Coronary artery (tissue), 2 donors: ENCODE measurements at regions not wholly inside any gene's neighbourhood (a gene's known extent, or its start where the extent isn't known, plus 50 kb on each side); places are given as distances from the start of the nearest gene placed in this dataset.

Experiments used
- DNase-seq: peaks from one replicate; pipeline ENCODE4 v3.0.0-alpha.2; 2017; ENCODE audit warnings: low spot score
- H3K27ac ChIP-seq, 2 donors: fragments of 200-600 bp; sonication (generic); one replicate each; pipeline ENCODE4 v1.5.1; 2016 to 2019
- H3K4me3 ChIP-seq: fragments of 200-600 bp; sonication (generic); 2 replicates; pipeline ENCODE4 v1.5.1; 2016; ENCODE audit warnings: mild to moderate bottlenecking, moderate library complexity
- TF ChIP-seq, protein P1 (sequence below): fragments of 200-600 bp; sonication (generic); IDR thresholded peaks from one replicate; pipeline ENCODE4 v1.5.1; 2019; ENCODE audit warnings: antibody characterized with exemption

DNA sequence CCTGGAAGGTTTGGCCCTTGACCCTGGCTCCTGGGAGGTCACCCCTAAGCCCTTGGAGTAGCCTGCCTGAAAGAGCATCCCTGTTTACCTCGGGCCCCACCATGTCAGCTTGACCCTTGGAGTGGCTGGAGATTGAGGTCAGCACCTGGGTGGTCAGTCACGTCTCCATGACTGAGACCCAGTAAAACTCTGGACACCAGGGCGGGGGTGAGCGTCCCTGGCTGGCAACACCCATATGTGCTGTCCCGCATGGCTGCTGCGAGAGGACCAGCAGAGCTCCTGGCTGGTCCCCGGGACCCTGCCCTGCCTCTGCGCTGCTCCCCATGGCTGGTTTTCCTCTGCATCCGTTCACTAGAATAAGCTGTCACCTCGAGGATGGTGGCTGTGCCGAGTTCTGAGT, 91.2 kb downstream of the RBFOX3 start:
- no peak for DNase-seq
- Histone ChIP-seq H3K27ac (no peak overlapping the region), H3K4me3 (no peak overlapping the region)
- TF ChIP-seq, protein P1, sequence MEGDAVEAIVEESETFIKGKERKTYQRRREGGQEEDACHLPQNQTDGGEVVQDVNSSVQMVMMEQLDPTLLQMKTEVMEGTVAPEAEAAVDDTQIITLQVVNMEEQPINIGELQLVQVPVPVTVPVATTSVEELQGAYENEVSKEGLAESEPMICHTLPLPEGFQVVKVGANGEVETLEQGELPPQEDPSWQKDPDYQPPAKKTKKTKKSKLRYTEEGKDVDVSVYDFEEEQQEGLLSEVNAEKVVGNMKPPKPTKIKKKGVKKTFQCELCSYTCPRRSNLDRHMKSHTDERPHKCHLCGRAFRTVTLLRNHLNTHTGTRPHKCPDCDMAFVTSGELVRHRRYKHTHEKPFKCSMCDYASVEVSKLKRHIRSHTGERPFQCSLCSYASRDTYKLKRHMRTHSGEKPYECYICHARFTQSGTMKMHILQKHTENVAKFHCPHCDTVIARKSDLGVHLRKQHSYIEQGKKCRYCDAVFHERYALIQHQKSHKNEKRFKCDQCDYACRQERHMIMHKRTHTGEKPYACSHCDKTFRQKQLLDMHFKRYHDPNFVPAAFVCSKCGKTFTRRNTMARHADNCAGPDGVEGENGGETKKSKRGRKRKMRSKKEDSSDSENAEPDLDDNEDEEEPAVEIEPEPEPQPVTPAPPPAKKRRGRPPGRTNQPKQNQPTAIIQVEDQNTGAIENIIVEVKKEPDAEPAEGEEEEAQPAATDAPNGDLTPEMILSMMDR = no peak

DNA sequence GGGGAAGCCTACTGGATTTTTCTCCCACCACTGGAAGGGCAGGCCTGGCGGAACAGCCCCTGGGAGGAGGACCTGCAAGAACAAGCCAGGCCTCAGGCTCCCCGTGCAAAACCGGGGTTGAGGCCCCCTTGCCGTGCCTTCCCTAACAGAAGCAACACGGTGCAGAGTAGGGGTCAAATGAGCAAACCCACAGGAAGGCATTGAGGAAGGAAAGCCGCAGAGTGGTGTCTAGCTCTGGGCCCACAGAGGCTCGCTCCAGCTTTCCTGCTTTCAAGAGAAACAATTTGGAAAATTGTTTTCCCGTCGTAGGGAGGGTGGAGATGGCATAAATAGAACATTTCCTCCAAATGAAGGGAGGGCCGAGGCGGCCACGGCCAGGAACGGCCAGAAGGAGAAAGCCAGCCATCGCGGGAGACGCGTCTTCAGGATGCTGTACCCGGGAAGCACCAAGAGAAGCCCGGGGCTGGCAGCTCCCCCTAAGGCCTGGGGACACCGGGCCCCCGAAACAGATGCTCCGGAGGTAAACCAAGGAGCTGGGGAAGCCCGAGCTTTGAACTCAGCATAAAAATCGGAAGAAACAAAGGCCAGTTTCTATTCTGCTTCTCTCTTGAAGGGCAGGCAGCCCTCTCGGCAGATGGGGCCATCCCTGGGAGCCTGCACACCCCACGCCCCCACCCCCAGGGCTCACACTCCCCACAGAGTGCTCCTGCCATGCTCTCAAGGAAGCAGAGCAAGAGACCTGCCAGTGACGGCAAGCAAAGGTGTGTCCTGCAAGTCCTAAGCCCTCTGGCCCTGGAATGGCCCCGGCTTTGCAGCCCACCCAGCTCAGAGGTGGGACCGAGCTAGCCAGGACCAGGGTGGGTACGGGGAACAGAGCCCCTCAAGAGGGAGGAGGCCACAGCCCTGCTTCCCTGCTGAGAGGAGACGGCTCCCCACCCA, 92.0 kb downstream of the RBFOX3 start:
- no peak overlapping the region for H3K4me3 ChIP-seq
- TF ChIP-seq, protein P1 = no peak
- H3K27ac ChIP-seq = no peak overlapping the region
- no peak for DNase-seq

DNA sequence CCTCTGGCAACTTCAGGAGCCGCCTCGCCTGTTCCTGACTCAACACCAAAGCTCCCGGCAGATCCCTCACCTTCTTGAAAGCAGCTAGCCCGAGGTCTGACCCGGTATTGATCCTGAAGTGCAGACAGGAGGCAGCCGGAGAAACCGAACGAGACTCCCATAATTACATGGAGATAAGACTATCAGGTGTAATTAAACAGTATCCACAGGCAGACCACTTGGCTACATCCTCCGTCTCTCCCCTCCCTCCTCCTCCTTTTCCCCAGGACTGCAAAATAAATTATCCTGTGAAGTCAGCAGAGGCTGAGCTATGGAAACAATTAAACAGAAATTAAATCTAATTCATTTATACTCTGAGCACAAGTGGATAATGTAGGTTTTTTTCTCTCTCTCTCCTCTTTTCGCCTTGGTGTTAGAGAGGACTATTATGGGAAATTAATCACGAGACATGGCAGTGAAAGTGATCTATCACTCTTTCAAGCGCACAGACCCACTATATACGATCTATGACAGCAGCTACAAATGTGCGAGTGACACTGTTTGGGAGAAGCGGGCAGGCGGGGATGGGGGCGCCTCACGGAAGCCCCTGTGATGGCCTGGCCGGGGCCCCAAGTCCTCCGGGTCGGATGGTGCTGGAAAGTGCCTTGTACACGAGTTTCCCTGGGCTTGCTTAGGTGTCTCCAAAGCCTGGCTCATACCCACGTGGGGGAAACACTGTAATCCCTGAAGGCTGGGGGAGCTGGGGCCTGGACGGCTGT, 92.8 kb downstream of the RBFOX3 start:
- DNase-seq = no peak
- Histone ChIP-seq H3K27ac (no peak overlapping the region), H3K4me3 (no peak overlapping the region)
- TF ChIP-seq, protein P1 = no peak

DNA sequence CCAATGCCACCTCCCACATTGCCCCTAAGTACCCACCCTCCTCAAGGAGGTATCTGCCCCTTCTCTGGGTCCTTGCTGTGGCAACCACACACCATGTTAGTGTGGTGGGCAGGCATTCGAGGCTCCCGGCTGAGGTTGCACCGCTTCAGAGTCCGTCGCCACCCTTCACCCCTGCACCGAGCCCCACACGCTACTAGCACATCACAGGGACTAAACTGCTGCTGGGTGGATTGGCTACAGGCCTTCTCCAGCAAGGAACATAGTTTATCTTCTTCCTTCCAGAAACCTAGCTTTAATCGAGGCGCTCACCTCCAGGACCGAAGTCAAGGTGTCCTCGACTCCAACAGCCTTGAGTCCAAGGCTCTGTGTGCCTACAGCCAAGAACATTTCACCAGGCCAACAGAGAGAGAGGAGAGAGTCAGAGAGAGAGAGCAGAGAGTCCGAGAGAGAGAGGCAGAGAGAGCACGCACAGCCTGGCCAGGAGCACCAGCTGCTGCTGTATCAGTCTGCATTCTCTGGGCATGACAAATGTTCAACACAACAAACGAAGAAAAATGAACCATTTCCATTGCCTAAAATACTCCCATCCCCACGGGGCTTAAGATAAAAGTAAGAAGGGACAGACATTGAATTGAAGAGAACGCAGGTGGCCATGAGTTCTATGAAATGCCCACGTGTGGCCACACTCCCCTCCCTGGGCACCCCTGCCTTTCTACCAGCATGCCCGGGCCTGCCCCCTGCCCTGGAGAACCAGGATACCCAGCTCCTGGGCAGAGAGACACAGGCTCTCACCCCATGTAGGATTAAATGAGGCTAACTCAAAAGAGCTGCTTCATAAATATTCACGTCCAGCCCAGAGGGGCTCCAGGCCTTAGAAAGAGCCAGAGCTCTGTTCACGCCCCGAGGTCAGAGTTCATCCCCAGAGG, 94.9 kb downstream of the RBFOX3 start:
- DNase-seq = no peak
- TF ChIP-seq, protein P1 = no peak

DNA sequence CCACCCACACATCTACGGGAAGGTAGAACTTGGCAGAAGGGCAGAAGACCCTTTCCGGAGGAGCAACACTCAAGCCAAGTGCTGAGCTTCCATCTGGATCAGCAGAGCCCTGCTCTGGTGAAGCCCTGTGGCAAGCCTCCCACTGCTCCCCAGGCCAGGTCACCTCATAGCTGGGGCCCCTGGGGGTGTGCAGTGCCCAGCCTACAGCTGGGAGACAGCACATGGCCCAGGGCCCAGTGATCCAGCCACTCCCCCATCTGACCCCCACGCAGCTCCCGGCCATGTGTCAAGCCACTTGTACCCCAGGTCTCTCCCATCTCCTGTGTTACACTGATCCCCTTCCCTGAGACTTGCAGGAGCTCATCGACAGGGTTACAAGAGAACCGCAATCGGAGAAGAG, 95.7 kb downstream of the RBFOX3 start:
- Histone ChIP-seq H3K4me3 (no peak overlapping the region), H3K27ac (no peak overlapping the region)
- TF ChIP-seq, protein P1 = no peak
- no peak for DNase-seq

More for the DNA sequence above, 94.9 kb downstream of the RBFOX3 start:
- H3K4me3 ChIP-seq = no peak overlapping the region
- H3K27ac ChIP-seq = no peak overlapping the region

DNA sequence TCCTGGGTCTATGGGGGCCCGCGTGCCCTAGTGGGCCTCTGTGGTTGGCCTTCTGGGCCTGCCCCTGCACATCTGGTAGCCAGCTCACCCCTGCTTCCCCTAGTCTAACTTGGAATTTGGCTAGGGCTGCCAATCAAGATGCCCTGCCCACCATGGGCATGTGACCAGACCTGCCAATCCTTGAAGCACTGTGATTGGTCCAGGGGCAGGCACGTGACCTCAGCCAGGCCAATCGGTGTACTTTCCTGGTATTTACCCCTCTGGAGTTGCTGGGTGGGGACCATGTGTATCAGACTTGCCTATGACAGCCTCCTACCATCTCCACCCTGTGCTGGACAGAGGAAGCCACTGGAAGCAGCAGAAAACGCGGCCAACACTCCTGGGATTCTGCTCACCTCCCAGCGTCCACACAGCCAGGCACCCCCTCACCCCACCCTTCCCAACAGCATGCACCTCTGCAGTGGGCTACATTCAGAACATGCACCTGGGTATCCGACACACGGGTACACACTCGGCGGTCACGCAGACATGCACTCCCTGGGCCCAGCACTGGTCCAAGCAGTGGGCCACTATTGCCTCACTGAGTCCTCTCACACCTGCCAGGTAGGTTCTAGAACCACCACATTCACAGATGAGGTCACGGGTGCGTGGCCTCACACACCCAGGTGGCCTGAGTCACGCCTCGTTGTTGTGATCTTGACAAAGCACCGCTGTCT, 96.9 kb downstream of the RBFOX3 start:
- TF ChIP-seq, protein P1 = no peak
- no peak overlapping the region for H3K4me3 ChIP-seq

More for the DNA sequence above, 96.9 kb downstream of the RBFOX3 start:
- no peak for DNase-seq
- H3K27ac ChIP-seq = no peak overlapping the region
